Peyer's patch (tissue), 4 donors: ENCODE measurements at regions not wholly inside any gene's neighbourhood (a gene's known extent, or its start where the extent isn't known, plus 50 kb on each side); places are given as distances from the start of the nearest gene placed in this dataset.

ENCODE experiments used
- DNase-seq, 3 donors: peaks; one replicate each; pipeline ENCODE4 v3.0.0-alpha.2; 2017 to 2019
- H3K27ac ChIP-seq, 4 donors: fragments of 200-600 bp; sonication (generic); one replicate each; pipeline ENCODE4 v1.5.1; 2016 to 2019
- H3K27me3 ChIP-seq, 2 donors: fragments of 200-600 bp; sonication (generic); one replicate each; pipeline ENCODE4 v1.5.1; 2019
- H3K36me3 ChIP-seq, 3 donors: fragments of 200-600 bp; sonication (generic); one replicate each; pipeline ENCODE4 v1.5.1; 2016 to 2019
- H3K4me1 ChIP-seq, 4 donors: fragments of 200-600 bp; sonication (generic); one replicate each; pipeline ENCODE4 v1.5.1; 2016 to 2019
- H3K4me3 ChIP-seq, 4 donors: fragments of 200-600 bp; sonication (generic); 1 replicate in 3 of 4; 2 replicates in 1 of 4; pipeline ENCODE4 v1.5.1; 2016 to 2019; ENCODE audit warnings: mild to moderate bottlenecking in 1 of 4
- H3K9me3 ChIP-seq, 4 donors: fragments of 200-600 bp; sonication (generic); one replicate each; pipeline ENCODE4 v1.5.1; 2016 to 2019; ENCODE audit warnings: mild to moderate bottlenecking in 1 of 4
- POLR2A ChIP-seq, 2 donors: fragments of 450-650 bp; IDR thresholded peaks; one replicate each; pipeline ENCODE4 v1.5.1; 2017; ENCODE audit warnings: antibody characterized with exemption in 2 of 2, mild to moderate bottlenecking in 2 of 2, moderate library complexity in 2 of 2
- TF ChIP-seq, protein P1 (sequence below), 6 experiments: fragments of 450-650 bp in 4 of 6; fragments of 200-600 bp in 2 of 6; sonication (generic) in 1 of 6; IDR thresholded peaks; one replicate each; pipeline ENCODE4 v1.5.1; 2017 to 2019; ENCODE audit warnings: antibody characterized with exemption in 6 of 6, mild to moderate bottlenecking in 3 of 6, moderate library complexity in 1 of 6

DNA sequence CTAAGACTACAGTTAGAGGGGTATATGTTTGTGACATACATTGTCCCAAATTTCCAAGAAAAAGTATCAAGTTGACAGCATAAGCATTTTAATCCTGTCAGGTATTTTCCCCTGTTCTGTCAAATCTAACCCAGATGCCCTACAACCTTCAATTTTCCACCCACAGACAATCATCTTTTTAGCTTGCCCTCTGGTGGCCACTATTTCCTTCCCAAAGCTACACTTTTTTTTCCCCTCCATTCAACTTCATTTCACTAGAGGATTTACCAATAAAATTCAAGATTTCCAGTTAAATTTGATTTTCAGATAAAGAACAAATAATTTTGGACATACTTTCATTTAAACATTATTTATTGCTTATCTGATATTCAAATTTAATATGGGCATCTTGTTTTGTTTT is 286.6 kb downstream of the TENT5A start:
- H3K27ac ChIP-seq: no peak overlapping the region
- TF ChIP-seq POLR2A (IDR thresholded peaks at IDR 0.05): no peak
- TF ChIP-seq, protein P1, sequence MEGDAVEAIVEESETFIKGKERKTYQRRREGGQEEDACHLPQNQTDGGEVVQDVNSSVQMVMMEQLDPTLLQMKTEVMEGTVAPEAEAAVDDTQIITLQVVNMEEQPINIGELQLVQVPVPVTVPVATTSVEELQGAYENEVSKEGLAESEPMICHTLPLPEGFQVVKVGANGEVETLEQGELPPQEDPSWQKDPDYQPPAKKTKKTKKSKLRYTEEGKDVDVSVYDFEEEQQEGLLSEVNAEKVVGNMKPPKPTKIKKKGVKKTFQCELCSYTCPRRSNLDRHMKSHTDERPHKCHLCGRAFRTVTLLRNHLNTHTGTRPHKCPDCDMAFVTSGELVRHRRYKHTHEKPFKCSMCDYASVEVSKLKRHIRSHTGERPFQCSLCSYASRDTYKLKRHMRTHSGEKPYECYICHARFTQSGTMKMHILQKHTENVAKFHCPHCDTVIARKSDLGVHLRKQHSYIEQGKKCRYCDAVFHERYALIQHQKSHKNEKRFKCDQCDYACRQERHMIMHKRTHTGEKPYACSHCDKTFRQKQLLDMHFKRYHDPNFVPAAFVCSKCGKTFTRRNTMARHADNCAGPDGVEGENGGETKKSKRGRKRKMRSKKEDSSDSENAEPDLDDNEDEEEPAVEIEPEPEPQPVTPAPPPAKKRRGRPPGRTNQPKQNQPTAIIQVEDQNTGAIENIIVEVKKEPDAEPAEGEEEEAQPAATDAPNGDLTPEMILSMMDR (IDR thresholded peaks at IDR 0.05): peak in 5 of 6 experiments; percentile 6 to 23 (median 15)
- no peaks in the 10 kb centered on the region for H3K9me3 ChIP-seq
- no peak overlapping the region for H3K4me3 ChIP-seq
- H3K36me3 ChIP-seq: no peaks in the 10 kb centered on the region
- no peaks in the 10 kb centered on the region for H3K27me3 ChIP-seq
- no peak for DNase-seq
- no peaks in the 10 kb centered on the region for H3K4me1 ChIP-seq

DNA sequence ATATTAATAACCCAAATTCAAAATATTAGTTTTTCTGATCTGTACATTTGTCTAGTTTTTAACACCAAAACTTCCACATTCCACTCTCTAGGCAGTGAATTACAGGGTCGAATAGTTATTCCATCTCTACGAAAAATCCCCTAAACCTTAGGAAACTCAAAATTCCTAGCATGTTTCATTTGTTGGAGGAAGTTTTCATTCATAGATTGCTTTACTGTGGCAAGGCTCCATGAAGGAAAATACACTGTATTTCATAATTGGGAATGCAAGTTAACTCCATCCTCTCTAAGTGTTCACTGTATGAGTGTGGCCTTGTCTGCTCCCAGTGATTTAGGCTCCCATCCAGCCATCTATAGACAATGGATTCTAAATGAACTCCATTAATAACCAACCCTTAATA is 296.1 kb downstream of the TENT5A start:
- Histone ChIP-seq H3K27me3 (no peaks in the 10 kb centered on the region), H3K9me3 (no peaks in the 10 kb centered on the region)

DNA sequence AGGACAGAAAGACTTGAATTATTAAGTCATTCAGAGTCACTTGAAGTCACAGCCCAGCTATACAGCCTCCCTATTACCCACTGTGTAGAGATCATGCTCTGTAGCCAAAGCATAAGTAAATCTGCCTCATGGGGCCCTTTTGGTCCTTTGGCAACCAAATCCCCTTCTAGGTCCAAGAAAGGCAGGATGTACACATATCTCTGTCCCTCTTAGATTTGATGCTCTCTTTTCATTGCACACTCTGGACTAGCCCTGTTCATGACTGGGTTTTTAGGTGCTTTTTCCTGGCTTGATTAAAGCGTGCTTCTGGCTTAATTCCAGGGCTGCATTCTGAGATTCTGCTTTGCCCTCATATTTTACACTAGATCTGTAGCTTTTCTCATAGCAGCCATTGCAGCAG is 296.8 kb downstream of the TENT5A start:
- Histone ChIP-seq H3K4me3 (no peak overlapping the region), H3K27me3 (no peaks in the 10 kb centered on the region), H3K36me3 (no peaks in the 10 kb centered on the region), H3K9me3 (no peaks in the 10 kb centered on the region), H3K4me1 (no peaks in the 10 kb centered on the region), H3K27ac (no peak overlapping the region)
- no peak for TF ChIP-seq POLR2A (IDR thresholded peaks at IDR 0.05)
- TF ChIP-seq, protein P1 (IDR thresholded peaks at IDR 0.05): no peak
- DNase-seq: no peak

More for the DNA sequence above, 296.1 kb downstream of the TENT5A start:
- no peak for TF ChIP-seq POLR2A (IDR thresholded peaks at IDR 0.05)
- TF ChIP-seq, protein P1 (IDR thresholded peaks at IDR 0.05): no peak
- Histone ChIP-seq H3K27ac (no peak overlapping the region), H3K36me3 (no peaks in the 10 kb centered on the region), H3K4me1 (no peaks in the 10 kb centered on the region), H3K4me3 (no peak overlapping the region)
- DNase-seq: no peak

DNA sequence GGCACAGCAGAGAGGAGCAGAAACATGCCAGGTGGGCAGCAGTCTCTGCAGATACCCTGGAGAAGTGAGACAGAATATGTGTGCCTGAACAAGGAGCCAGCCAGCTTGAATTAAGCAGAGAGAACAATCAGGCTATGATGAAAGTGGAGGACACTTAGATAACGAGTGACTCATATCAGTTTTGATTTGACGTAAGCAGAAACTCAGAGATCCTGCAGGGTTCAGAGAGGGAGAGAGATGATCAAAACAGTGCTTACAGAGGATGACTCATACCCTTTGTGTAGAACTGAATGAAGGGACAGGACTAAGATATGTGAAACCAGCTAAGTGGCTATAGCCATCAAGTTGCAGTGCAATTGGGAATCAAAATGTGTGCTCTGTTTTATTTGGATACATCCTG is 300.7 kb downstream of the TENT5A start:
- TF ChIP-seq, protein P1 (IDR thresholded peaks at IDR 0.05): no peak
- TF ChIP-seq POLR2A (IDR thresholded peaks at IDR 0.05): no peak
- DNase-seq: no peak

DNA sequence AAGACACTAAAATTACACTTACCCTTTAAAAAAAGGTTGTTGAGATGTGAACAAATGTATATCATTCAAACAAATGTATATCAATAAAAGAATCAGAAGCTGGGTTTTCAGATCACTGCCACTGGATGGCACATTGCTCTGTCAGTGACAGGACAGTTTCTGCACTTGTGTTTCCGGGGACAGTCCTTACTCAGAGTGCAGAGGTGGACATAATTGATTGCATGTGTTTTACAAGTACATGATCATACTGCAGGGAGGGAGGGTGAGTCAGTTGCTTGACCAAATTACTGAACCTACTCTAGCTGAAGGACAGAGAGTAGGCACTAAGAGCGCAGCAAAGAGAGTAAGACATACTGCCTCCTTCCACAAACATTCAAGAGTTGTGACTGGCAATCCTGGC is 302.3 kb downstream of the TENT5A start:
- Histone ChIP-seq H3K4me1 (no peaks in the 10 kb centered on the region), H3K36me3 (no peaks in the 10 kb centered on the region), H3K4me3 (no peak overlapping the region), H3K9me3 (no peaks in the 10 kb centered on the region), H3K27ac (no peak overlapping the region), H3K27me3 (no peaks in the 10 kb centered on the region)
- TF ChIP-seq, protein P1 (IDR thresholded peaks at IDR 0.05): peak in 1 of 6 experiments; percentile 20
- TF ChIP-seq POLR2A (IDR thresholded peaks at IDR 0.05): no peak
- peak in 1 of 3 donors; percentile 46 for DNase-seq

More for the DNA sequence above, 300.7 kb downstream of the TENT5A start:
- no peaks in the 10 kb centered on the region for H3K4me1 ChIP-seq
- no peaks in the 10 kb centered on the region for H3K36me3 ChIP-seq
- H3K4me3 ChIP-seq: no peak overlapping the region
- no peak overlapping the region for H3K27ac ChIP-seq
- H3K9me3 ChIP-seq: no peaks in the 10 kb centered on the region
- no peaks in the 10 kb centered on the region for H3K27me3 ChIP-seq

DNA sequence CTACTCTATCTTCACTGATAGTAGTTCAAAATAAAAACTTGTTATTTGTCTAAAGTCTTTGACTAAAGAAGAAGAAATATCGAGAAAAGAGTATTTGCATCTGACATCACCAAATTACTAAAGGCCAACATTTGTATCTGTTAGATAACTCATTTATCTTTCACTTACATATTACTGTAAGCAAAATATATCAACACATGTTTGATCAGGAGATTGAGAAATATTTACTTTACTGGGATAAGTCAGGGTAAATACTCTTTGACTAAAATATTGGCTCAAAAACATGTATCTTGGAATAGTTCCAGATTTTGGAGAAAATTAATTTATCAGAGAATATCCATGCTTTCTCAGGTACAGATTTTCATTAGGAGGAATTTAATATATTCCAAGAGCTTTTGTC is 306.0 kb downstream of the TENT5A start:
- TF ChIP-seq, protein P1 (IDR thresholded peaks at IDR 0.05): no peak
- no peak for TF ChIP-seq POLR2A (IDR thresholded peaks at IDR 0.05)
- no peaks in the 10 kb centered on the region for H3K36me3 ChIP-seq
- no peak overlapping the region for H3K27ac ChIP-seq
- no peaks in the 10 kb centered on the region for H3K9me3 ChIP-seq
- no peaks in the 10 kb centered on the region for H3K4me1 ChIP-seq
- no peaks in the 10 kb centered on the region for H3K27me3 ChIP-seq
- no peak overlapping the region for H3K4me3 ChIP-seq
- no peak for DNase-seq
